ENCODE measurements at regions not wholly inside any gene's neighbourhood (a gene's known extent, or its start where the extent isn't known, plus 50 kb on each side); places are given as distances from the start of the nearest gene placed in this dataset.

DNA sequence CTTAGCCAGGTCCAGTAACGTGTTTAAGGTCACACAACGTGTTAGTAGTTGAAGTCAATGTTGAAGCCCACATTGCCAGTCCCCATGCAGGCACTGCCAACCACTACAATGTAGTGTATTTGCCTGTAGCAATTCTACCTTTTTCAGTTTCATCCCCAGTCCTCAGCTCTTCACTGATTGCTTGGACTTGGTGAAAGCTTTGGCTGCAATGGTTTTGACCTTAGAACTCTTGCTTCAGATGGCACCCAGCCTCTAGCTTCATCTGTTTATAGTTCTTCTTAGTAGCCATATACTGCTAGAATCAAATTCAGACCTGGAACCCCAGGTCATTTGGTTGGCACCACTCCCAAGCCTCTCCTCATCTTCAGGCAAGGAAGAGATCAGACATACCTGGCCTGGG, 345.4 kb upstream of the SEMA6D start:
- 0% methylated on average over 2 of the region's 2 CpGs for WGBS (ENCODE audit: missing lambda C conversion rate)
- no peak for DNase-seq (ENCODE audit: low read depth in 1 of 2, low spot score in 1 of 2)
- Histone ChIP-seq H3K27ac (no peak overlapping the region), H3K4me1 (no peaks in the 10 kb centered on the region), H3K4me2 (no peak overlapping the region), H3K4me3 (no peak overlapping the region), H3K9me3 (no peaks in the 10 kb centered on the region)
- TF ChIP-seq JUN (IDR thresholded peaks at IDR 0.05) (no peak), CHD4 (IDR thresholded peaks at IDR 0.05; ENCODE audit: borderline replicate concordance) (no peak), MAZ (IDR thresholded peaks at IDR 0.05; ENCODE audit: borderline replicate concordance, low read depth, low read length) (no peak), JUNB (IDR thresholded peaks at IDR 0.05) (no peak), FOSL2 (IDR thresholded peaks at IDR 0.05) (no peak), FOSL2 (CRISPR knock-in tag; IDR thresholded peaks at IDR 0.05) (no peak)
- no peak for ATAC-seq
- FAIRE-seq: no peak
- ChIA-PET POLR2A (no interaction called here), CTCF (no interaction called here)

DNA sequence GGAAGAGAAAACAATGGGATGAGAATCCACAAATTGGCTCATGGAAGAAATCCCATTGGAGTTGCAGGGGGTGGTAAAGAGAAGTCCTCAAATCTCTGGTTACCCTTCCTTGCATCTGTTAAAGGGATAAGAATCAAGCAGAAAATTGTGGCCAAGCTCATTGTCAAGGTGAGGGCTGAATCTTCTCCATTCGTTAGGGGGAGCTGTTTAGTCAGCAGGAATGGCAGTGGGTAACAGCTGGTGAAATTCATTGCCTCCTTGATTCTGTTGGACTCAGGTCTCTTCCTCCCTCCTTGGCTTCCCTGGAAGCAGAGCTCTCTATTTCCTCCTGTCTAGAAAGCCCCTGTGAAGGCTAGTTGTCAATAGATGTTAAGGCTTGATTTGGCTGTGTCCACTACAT, 343.1 kb upstream of the SEMA6D start:
- ChIA-PET POLR2A (no interaction called here), CTCF (interaction anchor here (0.7 kb wide), 1 partner anchor 16 kb away, joined by 3 read pairs; no protein-coding TSS in a partner anchor)
- no peak for ATAC-seq
- DNase-seq (ENCODE audit: low read depth in 1 of 2, low spot score in 1 of 2): peak in 1 of 2 experiments; percentile 0
- Histone ChIP-seq H3K4me1 (no peaks in the 10 kb centered on the region), H3K27ac (no peak overlapping the region), H3K9me3 (no peaks in the 10 kb centered on the region), H3K4me3 (no peak overlapping the region), H3K4me2 (no peak overlapping the region)
- FAIRE-seq: no peak
- TF ChIP-seq ZSCAN20 (CRISPR knock-in tag; IDR thresholded peaks at IDR 0.05): no peak
- no peak for TF ChIP-seq FOXS1 (CRISPR knock-in tag; IDR thresholded peaks at IDR 0.05)
- no peak for TF ChIP-seq PHF8 (IDR thresholded peaks at IDR 0.05; ENCODE audit: borderline replicate concordance, low read depth)
- no peak for TF ChIP-seq GATA3 (IDR thresholded peaks at IDR 0.05; ENCODE audit: borderline replicate concordance)
- no peak for TF ChIP-seq TP53 (CRISPR knock-in tag; IDR thresholded peaks at IDR 0.05)
- no peak for TF ChIP-seq NFE2L2 (conservative IDR thresholded peaks at IDR 0.05; ENCODE audit: low read length)
- no peak for TF ChIP-seq HOXA7 (CRISPR knock-in tag; IDR thresholded peaks at IDR 0.05)
- no peak for TF ChIP-seq NR3C1 (IDR thresholded peaks at IDR 0.05)
- no peak for TF ChIP-seq KDM5A (IDR thresholded peaks at IDR 0.05)
- TF ChIP-seq RARB (CRISPR knock-in tag; IDR thresholded peaks at IDR 0.05): no peak
- TF ChIP-seq ZC3H11A (IDR thresholded peaks at IDR 0.05): no peak
- TF ChIP-seq SREBF2 (IDR thresholded peaks at IDR 0.05): no peak
- TF ChIP-seq, protein P1, sequence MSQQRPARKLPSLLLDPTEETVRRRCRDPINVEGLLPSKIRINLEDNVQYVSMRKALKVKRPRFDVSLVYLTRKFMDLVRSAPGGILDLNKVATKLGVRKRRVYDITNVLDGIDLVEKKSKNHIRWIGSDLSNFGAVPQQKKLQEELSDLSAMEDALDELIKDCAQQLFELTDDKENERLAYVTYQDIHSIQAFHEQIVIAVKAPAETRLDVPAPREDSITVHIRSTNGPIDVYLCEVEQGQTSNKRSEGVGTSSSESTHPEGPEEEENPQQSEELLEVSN (IDR thresholded peaks at IDR 0.05; ENCODE audit: borderline replicate concordance, low read depth): no peak
- WGBS (ENCODE audit: missing lambda C conversion rate): 0% methylated on average over 1 of the region's 1 CpG

DNA sequence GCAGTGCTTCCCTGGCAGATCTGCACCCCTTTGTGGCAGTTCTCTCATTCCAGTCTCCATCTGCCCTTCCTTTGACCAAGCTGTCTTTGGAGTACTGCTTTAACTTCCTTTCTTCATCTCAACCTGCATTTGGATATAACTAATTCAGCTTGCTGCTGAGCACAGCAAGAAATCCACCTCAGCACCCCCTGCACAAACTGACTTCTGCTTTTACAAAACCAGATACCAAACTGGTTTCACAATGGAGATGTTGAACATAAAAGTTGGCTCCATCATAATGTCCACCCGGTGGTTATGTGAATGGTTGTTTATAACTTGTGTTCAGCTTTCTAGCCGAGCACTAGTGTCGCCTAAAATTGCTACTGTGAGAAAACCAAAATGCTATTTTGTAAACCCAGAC, 341.1 kb upstream of the SEMA6D start:
- TF ChIP-seq EHMT2 (IDR thresholded peaks at IDR 0.05; ENCODE audit: low read depth): no peak
- no peak for TF ChIP-seq MAFK (IDR thresholded peaks at IDR 0.05; ENCODE audit: partially characterized antibody)
- TF ChIP-seq, protein P2, sequence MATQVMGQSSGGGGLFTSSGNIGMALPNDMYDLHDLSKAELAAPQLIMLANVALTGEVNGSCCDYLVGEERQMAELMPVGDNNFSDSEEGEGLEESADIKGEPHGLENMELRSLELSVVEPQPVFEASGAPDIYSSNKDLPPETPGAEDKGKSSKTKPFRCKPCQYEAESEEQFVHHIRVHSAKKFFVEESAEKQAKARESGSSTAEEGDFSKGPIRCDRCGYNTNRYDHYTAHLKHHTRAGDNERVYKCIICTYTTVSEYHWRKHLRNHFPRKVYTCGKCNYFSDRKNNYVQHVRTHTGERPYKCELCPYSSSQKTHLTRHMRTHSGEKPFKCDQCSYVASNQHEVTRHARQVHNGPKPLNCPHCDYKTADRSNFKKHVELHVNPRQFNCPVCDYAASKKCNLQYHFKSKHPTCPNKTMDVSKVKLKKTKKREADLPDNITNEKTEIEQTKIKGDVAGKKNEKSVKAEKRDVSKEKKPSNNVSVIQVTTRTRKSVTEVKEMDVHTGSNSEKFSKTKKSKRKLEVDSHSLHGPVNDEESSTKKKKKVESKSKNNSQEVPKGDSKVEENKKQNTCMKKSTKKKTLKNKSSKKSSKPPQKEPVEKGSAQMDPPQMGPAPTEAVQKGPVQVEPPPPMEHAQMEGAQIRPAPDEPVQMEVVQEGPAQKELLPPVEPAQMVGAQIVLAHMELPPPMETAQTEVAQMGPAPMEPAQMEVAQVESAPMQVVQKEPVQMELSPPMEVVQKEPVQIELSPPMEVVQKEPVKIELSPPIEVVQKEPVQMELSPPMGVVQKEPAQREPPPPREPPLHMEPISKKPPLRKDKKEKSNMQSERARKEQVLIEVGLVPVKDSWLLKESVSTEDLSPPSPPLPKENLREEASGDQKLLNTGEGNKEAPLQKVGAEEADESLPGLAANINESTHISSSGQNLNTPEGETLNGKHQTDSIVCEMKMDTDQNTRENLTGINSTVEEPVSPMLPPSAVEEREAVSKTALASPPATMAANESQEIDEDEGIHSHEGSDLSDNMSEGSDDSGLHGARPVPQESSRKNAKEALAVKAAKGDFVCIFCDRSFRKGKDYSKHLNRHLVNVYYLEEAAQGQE (IDR thresholded peaks at IDR 0.05): no peak
- no peak for TF ChIP-seq ZFP36 (IDR thresholded peaks at IDR 0.05; ENCODE audit: borderline replicate concordance, partially characterized antibody)
- no peak for TF ChIP-seq NR3C1 (IDR thresholded peaks at IDR 0.05)
- TF ChIP-seq, protein P3, sequence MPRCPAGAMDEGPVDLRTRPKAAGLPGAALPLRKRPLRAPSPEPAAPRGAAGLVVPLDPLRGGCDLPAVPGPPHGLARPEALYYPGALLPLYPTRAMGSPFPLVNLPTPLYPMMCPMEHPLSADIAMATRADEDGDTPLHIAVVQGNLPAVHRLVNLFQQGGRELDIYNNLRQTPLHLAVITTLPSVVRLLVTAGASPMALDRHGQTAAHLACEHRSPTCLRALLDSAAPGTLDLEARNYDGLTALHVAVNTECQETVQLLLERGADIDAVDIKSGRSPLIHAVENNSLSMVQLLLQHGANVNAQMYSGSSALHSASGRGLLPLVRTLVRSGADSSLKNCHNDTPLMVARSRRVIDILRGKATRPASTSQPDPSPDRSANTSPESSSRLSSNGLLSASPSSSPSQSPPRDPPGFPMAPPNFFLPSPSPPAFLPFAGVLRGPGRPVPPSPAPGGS (IDR thresholded peaks at IDR 0.05): no peak
- TF ChIP-seq, protein P4, sequence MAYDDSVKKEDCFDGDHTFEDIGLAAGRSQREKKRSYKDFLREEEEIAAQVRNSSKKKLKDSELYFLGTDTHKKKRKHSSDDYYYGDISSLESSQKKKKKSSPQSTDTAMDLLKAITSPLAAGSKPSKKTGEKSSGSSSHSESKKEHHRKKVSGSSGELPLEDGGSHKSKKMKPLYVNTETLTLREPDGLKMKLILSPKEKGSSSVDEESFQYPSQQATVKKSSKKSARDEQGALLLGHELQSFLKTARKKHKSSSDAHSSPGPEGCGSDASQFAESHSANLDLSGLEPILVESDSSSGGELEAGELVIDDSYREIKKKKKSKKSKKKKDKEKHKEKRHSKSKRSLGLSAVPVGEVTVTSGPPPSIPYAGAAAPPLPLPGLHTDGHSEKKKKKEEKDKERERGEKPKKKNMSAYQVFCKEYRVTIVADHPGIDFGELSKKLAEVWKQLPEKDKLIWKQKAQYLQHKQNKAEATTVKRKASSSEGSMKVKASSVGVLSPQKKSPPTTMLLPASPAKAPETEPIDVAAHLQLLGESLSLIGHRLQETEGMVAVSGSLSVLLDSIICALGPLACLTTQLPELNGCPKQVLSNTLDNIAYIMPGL (CRISPR knock-in tag; IDR thresholded peaks at IDR 0.05; ENCODE audit: borderline replicate concordance): no peak
- no peak for TF ChIP-seq PHF8 (IDR thresholded peaks at IDR 0.05; ENCODE audit: borderline replicate concordance, low read depth)
- TF ChIP-seq POLR2A (IDR thresholded peaks at IDR 0.05; ENCODE audit: low read length): no peak
- TF ChIP-seq, protein P5, sequence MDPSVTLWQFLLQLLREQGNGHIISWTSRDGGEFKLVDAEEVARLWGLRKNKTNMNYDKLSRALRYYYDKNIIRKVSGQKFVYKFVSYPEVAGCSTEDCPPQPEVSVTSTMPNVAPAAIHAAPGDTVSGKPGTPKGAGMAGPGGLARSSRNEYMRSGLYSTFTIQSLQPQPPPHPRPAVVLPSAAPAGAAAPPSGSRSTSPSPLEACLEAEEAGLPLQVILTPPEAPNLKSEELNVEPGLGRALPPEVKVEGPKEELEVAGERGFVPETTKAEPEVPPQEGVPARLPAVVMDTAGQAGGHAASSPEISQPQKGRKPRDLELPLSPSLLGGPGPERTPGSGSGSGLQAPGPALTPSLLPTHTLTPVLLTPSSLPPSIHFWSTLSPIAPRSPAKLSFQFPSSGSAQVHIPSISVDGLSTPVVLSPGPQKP (IDR thresholded peaks at IDR 0.05; ENCODE audit: low read depth, low read length): no peak
- no peak for TF ChIP-seq HDAC2 (IDR thresholded peaks at IDR 0.05)
- TF ChIP-seq RFX5 (IDR thresholded peaks at IDR 0.05): no peak
- TF ChIP-seq HOXB5 (CRISPR knock-in tag; IDR thresholded peaks at IDR 0.05): no peak
- no peak for TF ChIP-seq EP300 (IDR thresholded peaks at IDR 0.05)
- ChIA-PET POLR2A (no interaction called here), CTCF (no interaction called here)
- no peak for ATAC-seq
- Histone ChIP-seq H3K27ac (no peak overlapping the region), H3K4me3 (no peak overlapping the region), H3K4me2 (no peak overlapping the region), H3K4me1 (no peaks in the 10 kb centered on the region), H3K9me3 (no peaks in the 10 kb centered on the region)
- 24% methylated on average over 3 of the region's 3 CpGs for WGBS (ENCODE audit: missing lambda C conversion rate)
- FAIRE-seq: no peak
- DNase-seq (ENCODE audit: low read depth in 1 of 2, low spot score in 1 of 2): no peak

Data from A549 (cell line).